ENCODE measurements at regions not wholly inside any gene's neighbourhood (a gene's known extent, or its start where the extent isn't known, plus 50 kb on each side); places are given as distances from the start of the nearest gene placed in this dataset.

DNA sequence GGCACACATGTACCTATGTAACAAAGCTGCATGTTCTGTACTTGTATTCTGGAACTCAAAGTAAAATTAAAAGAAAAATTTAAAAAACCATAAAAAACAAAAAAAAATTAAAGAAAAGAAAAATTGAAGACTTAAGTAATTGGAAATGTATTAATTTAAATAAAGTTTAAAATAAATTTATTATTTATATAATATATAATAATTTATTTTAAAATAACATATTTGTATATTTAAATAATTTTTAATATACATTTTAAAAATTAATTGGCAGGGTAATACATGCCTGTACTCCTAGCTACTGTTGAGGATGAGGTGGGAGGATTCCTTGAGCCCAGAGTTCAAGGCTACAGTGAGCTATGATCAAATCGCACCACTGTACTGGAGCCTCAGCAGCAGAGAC lies 1830.6 kb upstream of the CELF4 start:
- no peak for DNase-seq (ENCODE audit: low read depth)
- H3K4me3 ChIP-seq (ENCODE audit: low read depth, low read length): no peak overlapping the region
- no peak for TF ChIP-seq CTCF (IDR thresholded peaks at IDR 0.05; ENCODE audit: insufficient read depth, low read depth, low read length)

DNA sequence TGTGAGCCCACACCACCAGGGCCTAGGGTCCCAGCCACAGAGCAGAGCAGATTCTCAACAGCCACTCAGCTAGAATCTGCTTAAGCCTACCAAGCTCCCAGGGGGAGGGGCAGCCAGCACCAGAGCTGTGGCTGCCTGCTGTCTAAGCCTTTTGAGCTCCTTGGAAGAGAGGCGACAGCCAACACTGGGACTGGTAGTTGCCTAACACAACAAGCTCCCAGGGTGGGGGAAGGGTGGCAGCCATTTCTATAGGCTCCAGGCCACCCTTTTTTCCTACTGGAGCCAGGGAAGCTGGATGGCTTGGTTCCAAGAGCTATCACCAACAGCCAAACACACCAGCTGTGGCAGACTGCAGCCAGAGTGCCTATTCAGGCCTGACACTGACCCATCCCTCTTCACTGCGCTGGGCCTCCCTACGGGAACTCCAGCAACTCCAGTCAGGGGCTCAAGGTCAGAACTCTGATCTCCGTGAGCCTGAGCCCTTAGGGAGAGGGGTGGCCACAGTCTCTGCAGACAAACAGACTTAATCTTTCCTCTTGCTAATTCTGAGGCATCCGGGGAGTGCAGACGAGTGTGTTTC lies 1824.3 kb upstream of the CELF4 start:
- DNase-seq (ENCODE audit: low read depth): no peak
- TF ChIP-seq CTCF (IDR thresholded peaks at IDR 0.05; ENCODE audit: insufficient read depth, low read depth, low read length): no peak
- H3K4me3 ChIP-seq (ENCODE audit: low read depth, low read length): no peak overlapping the region

DNA sequence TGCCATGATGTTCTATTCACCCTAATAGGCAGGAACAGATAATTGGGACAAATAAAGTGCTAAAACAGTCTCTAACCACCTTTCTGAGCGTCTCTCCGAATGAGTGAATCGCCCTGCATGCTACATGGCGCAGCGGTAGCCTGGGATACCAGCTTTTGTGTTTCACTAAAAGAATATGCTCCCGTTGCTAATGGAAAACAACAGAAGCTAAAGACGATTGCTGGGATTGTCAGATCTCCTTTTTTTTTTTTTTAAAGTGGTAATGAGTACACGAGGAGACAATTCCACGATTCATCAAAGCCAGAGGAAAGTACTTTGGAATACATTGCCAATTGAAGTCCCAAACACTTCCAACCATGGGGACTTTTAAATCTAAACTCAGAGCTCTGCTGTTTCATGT lies 1815.3 kb upstream of the CELF4 start:
- TF ChIP-seq CTCF (IDR thresholded peaks at IDR 0.05; ENCODE audit: insufficient read depth, low read depth, low read length): no peak
- H3K4me3 ChIP-seq (ENCODE audit: low read depth, low read length): no peak overlapping the region
- no peak for DNase-seq (ENCODE audit: low read depth)

DNA sequence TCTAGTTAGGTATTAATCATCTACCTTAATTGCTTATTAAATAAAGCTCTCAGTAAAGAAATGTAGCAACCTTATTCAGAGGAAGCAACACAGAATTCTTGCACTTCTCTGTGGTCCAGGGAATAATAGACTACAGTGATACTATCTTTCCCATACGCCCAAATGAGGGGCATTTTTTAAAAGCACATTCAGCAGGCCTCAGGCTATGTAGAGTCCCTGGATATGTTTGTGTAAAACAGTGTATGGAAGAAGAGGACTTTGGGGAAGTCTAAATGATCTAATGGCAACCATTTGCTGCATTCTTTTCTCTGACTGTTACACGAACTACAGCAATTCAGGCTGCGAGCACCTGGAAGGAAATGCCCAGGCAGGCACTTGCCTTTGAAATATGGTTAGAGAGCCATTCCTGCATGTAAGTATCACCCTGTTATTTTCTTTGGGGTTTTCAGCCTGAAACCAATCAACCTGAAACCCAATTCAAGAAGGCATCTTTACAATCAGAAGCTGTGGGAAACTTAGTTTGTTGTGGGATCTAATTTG lies 1814.7 kb upstream of the CELF4 start:
- H3K4me3 ChIP-seq (ENCODE audit: low read depth, low read length): no peak overlapping the region
- DNase-seq (ENCODE audit: low read depth): no peak
- no peak for TF ChIP-seq CTCF (IDR thresholded peaks at IDR 0.05; ENCODE audit: insufficient read depth, low read depth, low read length)

- no peak for DNase-seq (ENCODE audit: low read depth)
- no peak overlapping the region for H3K4me3 ChIP-seq (ENCODE audit: low read depth, low read length)
- no peak for TF ChIP-seq CTCF (IDR thresholded peaks at IDR 0.05; ENCODE audit: insufficient read depth, low read depth, low read length)
These were observed 1809.5 kb upstream of the CELF4 start for GRCh38 chr18:39375066-39375465.

GRCh38 chr18:39371996-39372395 lies 1806.4 kb upstream of the CELF4 start:
- DNase-seq (ENCODE audit: low read depth): no peak
- no peak overlapping the region for H3K4me3 ChIP-seq (ENCODE audit: low read depth, low read length)
- TF ChIP-seq CTCF (IDR thresholded peaks at IDR 0.05; ENCODE audit: insufficient read depth, low read depth, low read length): no peak

- DNase-seq (ENCODE audit: low read depth): no peak
- TF ChIP-seq CTCF (IDR thresholded peaks at IDR 0.05; ENCODE audit: insufficient read depth, low read depth, low read length): no peak
- H3K4me3 ChIP-seq (ENCODE audit: low read depth, low read length): no peak overlapping the region
These were observed 1801.1 kb upstream of the CELF4 start for GRCh38 chr18:39366656-39367055.

Data from fibroblast of villous mesenchyme (primary cell).